Dedifferentiated amniotic fluid mesenchymal stem cell (primary cell): ENCODE measurements at regions not wholly inside any gene's neighbourhood (a gene's known extent, or its start where the extent isn't known, plus 50 kb on each side); places are given as distances from the start of the nearest gene placed in this dataset.
"Not testable (repeated sequence)": the region's sequence is repeated elsewhere in the genome, so short reads cannot be mapped to it uniquely, and the experiment has no call there.

Source experiments
- DNase-seq: peaks from one replicate; pipeline ENCODE4 v3.0.0-alpha.2; 2016; ENCODE audit errors: extremely low spot score

- no peak for DNase-seq
Observed at GRCh38 chr9:73996844-73997243, 500.3 kb upstream of the RORB start.

- DNase-seq = no peak
Observed at GRCh38 chr9:74001382-74001781, 495.8 kb upstream of the RORB start.

- DNase-seq = peak; percentile 19
Observed at GRCh38 chr9:74006935-74007334, 490.2 kb upstream of the RORB start.

- no peak for DNase-seq
Observed at GRCh38 chr9:74007833-74008232, 489.3 kb upstream of the RORB start.

GRCh38 chr9:74016004-74016403, 481.1 kb upstream of the RORB start:
- DNase-seq = no peak

- peak; percentile 32 for DNase-seq
Observed at GRCh38 chr9:74025402-74025925, 471.7 kb upstream of the RORB start.

- DNase-seq = no peak
Observed at GRCh38 chr9:74032421-74032820, 464.7 kb upstream of the RORB start.

GRCh38 chr9:74035786-74036185, 461.3 kb upstream of the RORB start:
- DNase-seq = no peak

- no peak for DNase-seq
Observed at GRCh38 chr9:74036549-74037231, 460.4 kb upstream of the RORB start.

- no peak for DNase-seq
Observed at GRCh38 chr9:74037274-74037673, 459.9 kb upstream of the RORB start.

GRCh38 chr9:74041588-74041987, 455.5 kb upstream of the RORB start:
- no peak for DNase-seq

- DNase-seq = no peak
Observed at GRCh38 chr9:74044844-74045243, 452.3 kb upstream of the RORB start.

- no peak for DNase-seq
Observed at GRCh38 chr9:74056023-74056422, 441.1 kb upstream of the RORB start.

- DNase-seq = not testable (repeated sequence)
Observed at GRCh38 chr9:74057051-74057450, 440.1 kb upstream of the RORB start.

- DNase-seq = no peak
Observed at GRCh38 chr9:74064702-74065101, 432.4 kb upstream of the RORB start.

- DNase-seq = no peak
Observed at GRCh38 chr9:74066128-74066527, 431.0 kb upstream of the RORB start.

GRCh38 chr9:74066605-74067004, 430.5 kb upstream of the RORB start:
- no peak for DNase-seq

GRCh38 chr9:74071502-74071901, 425.6 kb upstream of the RORB start:
- DNase-seq = no peak

GRCh38 chr9:74073897-74074296, 423.2 kb upstream of the RORB start:
- no peak for DNase-seq

- no peak for DNase-seq
Observed at GRCh38 chr9:74078647-74079046, 418.5 kb upstream of the RORB start.

- not testable (repeated sequence) for DNase-seq
Observed at GRCh38 chr9:74080652-74081051, 416.5 kb upstream of the RORB start.

GRCh38 chr9:74083681-74084433, 413.3 kb upstream of the RORB start:
- DNase-seq = no peak

GRCh38 chr9:74085384-74086037, 411.6 kb upstream of the RORB start:
- DNase-seq = not testable (repeated sequence)
